WTC11 (cell line): ENCODE measurements at regions not wholly inside any gene's neighbourhood (a gene's known extent, or its start where the extent isn't known, plus 50 kb on each side); places are given as distances from the start of the nearest gene placed in this dataset.

Experiments used
- ATAC-seq: fragments of 200-7000 bp; cut with Tn5 transposase; 2 replicates; pipeline ENCODE4 v1.10.0; 2021; ENCODE audit warnings: mild to moderate bottlenecking, moderate library complexity
- CTCF ChIA-PET: fragments of 300-600 bp; sonication (Branson Sonifier 250); formaldehyde crosslinking; loops from one replicate; lab custom pipeline; 2021; ENCODE audit warnings: antibody characterized with exemption; lab: Charles Lee
- POLR2A ChIA-PET: fragments of 350-600 bp; sonication (Branson Sonifier 250); formaldehyde crosslinking; loops from one replicate; lab custom pipeline; 2021; ENCODE audit warnings: antibody characterized with exemption; lab: Charles Lee
- DNase-seq: peaks from one replicate; pipeline ENCODE4 v3.0.0; 2021; ENCODE audit warnings: low spot score
- H3K27ac Mint-ChIP-seq: 2 replicates; pipeline ENCODE4 v1.8.0; 2021; ENCODE audit warnings: mixed read lengths
- H3K27me3 Mint-ChIP-seq: 2 replicates; pipeline ENCODE4 v1.8.0; 2021; ENCODE audit warnings: low read depth, mild to moderate bottlenecking, moderate library complexity, mixed read lengths
- H3K36me3 Mint-ChIP-seq: 2 replicates; pipeline ENCODE4 v1.8.0; 2021; ENCODE audit warnings: mixed read lengths
- H3K4me1 Mint-ChIP-seq: 2 replicates; pipeline ENCODE4 v1.8.0; 2022; ENCODE audit warnings: mixed read lengths
- H3K4me3 Mint-ChIP-seq: 2 replicates; pipeline ENCODE4 v1.8.0; 2021; ENCODE audit warnings: mild to moderate bottlenecking, moderate library complexity, mixed read lengths
- H3K9me3 Mint-ChIP-seq: 2 replicates; pipeline ENCODE4 v1.8.0; 2021; ENCODE audit warnings: mixed read lengths
- ATF1 ChIP-seq: sonication (generic); formaldehyde crosslinking; IDR thresholded peaks from 2 replicates; pipeline ENCODE4 v1.8.1; 2023; ENCODE audit warnings: mild to moderate bottlenecking, moderate library complexity, missing genetic modification reagents
- GRHL2 ChIP-seq: fragments of 250-450 bp; sonication (Bioruptor Pico); IDR thresholded peaks from 2 replicates; pipeline ENCODE4 v1.8.0; 2022; ENCODE audit warnings: mild to moderate bottlenecking, moderate library complexity; ENCODE audit not compliant: insufficient replicate concordance, severe bottlenecking
- MXD4 ChIP-seq: fragments of 250-450 bp; sonication (Bioruptor Pico); IDR thresholded peaks from 2 replicates; pipeline ENCODE4 v1.8.0; 2021; ENCODE audit warnings: mild to moderate bottlenecking, moderate library complexity, borderline replicate concordance
- NFATC4 ChIP-seq: fragments of 250-450 bp; sonication (Bioruptor Pico); IDR thresholded peaks from 2 replicates; pipeline ENCODE4 v1.9.0; 2021; ENCODE audit warnings: mild to moderate bottlenecking
- NFE2L1 ChIP-seq: sonication (generic); formaldehyde crosslinking; IDR thresholded peaks from 2 replicates; pipeline ENCODE4 v1.8.1; 2023; ENCODE audit warnings: missing genetic modification reagents
- NFYB ChIP-seq: sonication (generic); formaldehyde crosslinking; conservative IDR thresholded peaks from 2 replicates; pipeline ENCODE4 v1.8.0; 2022; ENCODE audit warnings: low read depth, missing genetic modification reagents
- NR2C2 ChIP-seq: sonication (generic); formaldehyde crosslinking; IDR thresholded peaks from 2 replicates; pipeline ENCODE4 v1.8.0; 2022; ENCODE audit warnings: mild to moderate bottlenecking, missing genetic modification reagents
- RORB ChIP-seq: fragments of 250-450 bp; sonication (Bioruptor Pico); IDR thresholded peaks from 2 replicates; pipeline ENCODE4 v1.9.0; 2021; ENCODE audit warnings: mild to moderate bottlenecking
- TEAD1 ChIP-seq: sonication (generic); formaldehyde crosslinking; IDR thresholded peaks from 2 replicates; pipeline ENCODE4 v1.8.0; 2022; ENCODE audit warnings: mild to moderate bottlenecking, missing genetic modification reagents
- TEAD4 ChIP-seq: sonication (generic); formaldehyde crosslinking; IDR thresholded peaks from 2 replicates; pipeline ENCODE4 v1.8.0; 2022; ENCODE audit warnings: mild to moderate bottlenecking, missing genetic modification reagents
- ZNF219 ChIP-seq: sonication (generic); formaldehyde crosslinking; IDR thresholded peaks from 2 replicates; pipeline ENCODE4 v1.8.0; 2023; ENCODE audit warnings: missing genetic modification reagents, mild to moderate bottlenecking, borderline replicate concordance
- ZNF263 ChIP-seq: sonication (generic); formaldehyde crosslinking; IDR thresholded peaks from 2 replicates; pipeline ENCODE4 v1.8.1; 2022; ENCODE audit warnings: low read depth, mild to moderate bottlenecking, moderate library complexity, missing genetic modification reagents
- ZNF396 ChIP-seq: fragments of 250-450 bp; sonication (Bioruptor Pico); IDR thresholded peaks from 2 replicates; pipeline ENCODE4 v1.8.0; 2021; ENCODE audit warnings: mild to moderate bottlenecking, moderate library complexity, borderline replicate concordance
- TF ChIP-seq, protein P1 (sequence below): fragments of 200-600 bp; IDR thresholded peaks from 2 replicates; pipeline ENCODE4 v1.8.0; 2022; ENCODE audit warnings: antibody characterized with exemption
- TF ChIP-seq, protein P2 (sequence below): fragments of 250-450 bp; sonication (Bioruptor Pico); IDR thresholded peaks from 2 replicates; pipeline ENCODE4 v1.9.0; 2021; ENCODE audit warnings: moderate library complexity, mild to moderate bottlenecking, inconsistent platforms, borderline replicate concordance
- TF ChIP-seq, protein P3 (sequence below): fragments of 250-450 bp; sonication (Bioruptor Pico); IDR thresholded peaks from 2 replicates; pipeline ENCODE4 v1.9.0; 2021; ENCODE audit warnings: mild to moderate bottlenecking

DNA sequence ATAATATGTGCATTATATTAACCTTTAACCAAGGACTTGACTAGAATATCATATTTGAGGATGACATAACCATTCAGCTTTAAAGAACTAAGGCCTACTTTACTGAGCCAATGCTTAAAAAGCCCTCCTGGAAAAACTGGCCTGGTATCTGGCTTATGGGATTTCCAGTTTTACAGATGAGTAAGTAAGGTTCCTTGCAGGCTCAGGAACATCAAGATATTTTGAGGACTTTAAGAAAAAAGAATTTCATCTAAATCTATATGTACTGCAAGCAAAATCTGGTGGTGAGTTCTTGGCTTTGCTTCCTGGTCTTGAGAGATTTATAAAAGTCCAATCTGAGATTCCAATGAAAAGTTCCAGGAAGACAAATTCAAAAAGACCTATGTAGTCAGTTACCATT lies 417.0 kb upstream of the NRXN1 start:
- Mint-ChIP-seq H3K27ac (no peak overlapping the region), H3K4me1 (no peaks in the 10 kb centered on the region)
- TF ChIP-seq TEAD4 (CRISPR knock-in tag) = no peak
- TF ChIP-seq ZNF396 = no peak
- no peak for TF ChIP-seq NFYB (CRISPR knock-in tag)
- TF ChIP-seq ZNF219 (CRISPR knock-in tag) = no peak
- no peak for TF ChIP-seq RORB (CRISPR knock-in tag)
- TF ChIP-seq ZNF263 (CRISPR knock-in tag) = no peak
- TF ChIP-seq, all 79 proteins: peak for 0
- ATAC-seq = no peak
- no peak overlapping the region for H3K4me3 Mint-ChIP-seq
- DNase-seq = no peak
- H3K36me3 Mint-ChIP-seq = peaks cover 19% of the 10 kb centered on the region
- H3K27me3 Mint-ChIP-seq = no peaks in the 10 kb centered on the region
- H3K9me3 Mint-ChIP-seq = peaks cover 37% of the 10 kb centered on the region
- ChIA-PET CTCF (no interaction called here), POLR2A (no interaction called here)

DNA sequence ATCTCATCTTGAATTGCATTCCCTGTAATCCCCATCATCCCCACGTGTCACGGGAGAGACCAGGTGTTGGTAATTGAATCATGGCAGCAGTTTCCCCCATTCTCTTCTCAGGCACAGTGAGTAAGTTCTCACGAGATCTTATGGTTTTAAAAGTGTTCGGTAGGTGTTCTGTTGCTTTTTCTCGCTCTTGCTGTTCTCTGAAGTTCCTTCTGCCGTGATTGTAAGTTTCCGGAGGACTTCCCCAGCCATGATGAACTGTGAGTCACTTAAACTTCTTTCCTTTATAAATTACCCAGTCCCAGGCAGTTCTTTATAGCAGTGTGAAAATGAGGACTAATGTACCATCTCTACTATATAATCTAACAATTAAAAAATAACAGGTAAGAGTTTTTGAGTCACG lies 409.9 kb upstream of the NRXN1 start:
- no peak overlapping the region for H3K4me3 Mint-ChIP-seq
- no peak for DNase-seq
- CTCF ChIA-PET = no interaction called here

DNA sequence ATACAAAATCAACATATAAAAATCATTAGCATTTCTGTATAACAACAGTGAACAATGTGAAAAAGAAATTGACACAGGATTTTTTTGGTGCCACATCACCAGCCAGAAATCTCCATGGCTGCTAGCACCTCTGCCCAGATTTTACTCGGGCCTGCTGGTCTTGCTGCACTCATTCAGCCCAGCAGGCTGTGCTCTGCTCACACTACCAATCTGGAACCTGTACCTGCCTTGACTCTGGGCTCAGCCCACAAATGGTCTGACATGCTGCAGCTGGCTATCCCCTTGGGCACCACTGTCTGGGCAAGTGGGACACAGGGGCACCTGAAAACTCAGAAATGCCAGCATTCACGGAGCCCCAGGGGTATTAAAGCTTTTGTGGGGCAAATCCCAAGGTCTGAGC lies 392.5 kb upstream of the NRXN1 start:
- no peak overlapping the region for H3K4me3 Mint-ChIP-seq
- H3K36me3 Mint-ChIP-seq = peaks cover 12% of the 10 kb centered on the region
- TF ChIP-seq NR2C2 (CRISPR knock-in tag) = no peak
- TF ChIP-seq, protein P1, sequence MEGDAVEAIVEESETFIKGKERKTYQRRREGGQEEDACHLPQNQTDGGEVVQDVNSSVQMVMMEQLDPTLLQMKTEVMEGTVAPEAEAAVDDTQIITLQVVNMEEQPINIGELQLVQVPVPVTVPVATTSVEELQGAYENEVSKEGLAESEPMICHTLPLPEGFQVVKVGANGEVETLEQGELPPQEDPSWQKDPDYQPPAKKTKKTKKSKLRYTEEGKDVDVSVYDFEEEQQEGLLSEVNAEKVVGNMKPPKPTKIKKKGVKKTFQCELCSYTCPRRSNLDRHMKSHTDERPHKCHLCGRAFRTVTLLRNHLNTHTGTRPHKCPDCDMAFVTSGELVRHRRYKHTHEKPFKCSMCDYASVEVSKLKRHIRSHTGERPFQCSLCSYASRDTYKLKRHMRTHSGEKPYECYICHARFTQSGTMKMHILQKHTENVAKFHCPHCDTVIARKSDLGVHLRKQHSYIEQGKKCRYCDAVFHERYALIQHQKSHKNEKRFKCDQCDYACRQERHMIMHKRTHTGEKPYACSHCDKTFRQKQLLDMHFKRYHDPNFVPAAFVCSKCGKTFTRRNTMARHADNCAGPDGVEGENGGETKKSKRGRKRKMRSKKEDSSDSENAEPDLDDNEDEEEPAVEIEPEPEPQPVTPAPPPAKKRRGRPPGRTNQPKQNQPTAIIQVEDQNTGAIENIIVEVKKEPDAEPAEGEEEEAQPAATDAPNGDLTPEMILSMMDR = 0 out of 2 replicates have a peak, but pooled peaks have one; percentile 16
- no peak for TF ChIP-seq ZNF219 (CRISPR knock-in tag)
- no peaks in the 10 kb centered on the region; the same call in 1 of the 2 replicates for H3K27me3 Mint-ChIP-seq
- ATAC-seq (peak; percentile 100), DNase-seq (peak; percentile 56)
- peaks cover 19% of the 10 kb centered on the region for H3K9me3 Mint-ChIP-seq
- H3K27ac Mint-ChIP-seq = no peak overlapping the region
- ChIA-PET CTCF (interaction anchor here (0.8 to 1.9 kb wide), 6 partner anchors 15 to 895 kb away, joined by 3 to 8 read pairs (median 4); no protein-coding TSS in a partner anchor), POLR2A (no interaction called here)
- 0 out of 2 replicates have a peak, but pooled peaks cover 4% of the 10 kb centered on the region for H3K4me1 Mint-ChIP-seq

More for the DNA sequence above, 409.9 kb upstream of the NRXN1 start:
- TF ChIP-seq NFE2L1 (CRISPR knock-in tag) (no peak), TEAD1 (CRISPR knock-in tag) (no peak), GRHL2 (CRISPR knock-in tag) (no peak), NFATC4 (no peak), MXD4 (CRISPR knock-in tag) (no peak), NR2C2 (CRISPR knock-in tag) (no peak), ATF1 (CRISPR knock-in tag) (no peak)
- TF ChIP-seq, protein P2, sequence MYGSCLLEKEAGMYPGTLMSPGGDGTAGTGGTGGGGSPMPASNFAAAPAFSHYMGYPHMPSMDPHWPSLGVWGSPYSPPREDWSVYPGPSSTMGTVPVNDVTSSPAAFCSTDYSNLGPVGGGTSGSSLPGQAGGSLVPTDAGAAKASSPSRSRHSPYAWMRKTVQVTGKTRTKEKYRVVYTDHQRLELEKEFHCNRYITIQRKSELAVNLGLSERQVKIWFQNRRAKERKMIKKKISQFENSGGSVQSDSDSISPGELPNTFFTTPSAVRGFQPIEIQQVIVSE (CRISPR knock-in tag) = no peak
- Mint-ChIP-seq H3K9me3 (peaks cover 8% of the 10 kb centered on the region), H3K27ac (no peak overlapping the region), H3K4me1 (no peaks in the 10 kb centered on the region), H3K27me3 (no peaks in the 10 kb centered on the region), H3K36me3 (peaks cover 3% of the 10 kb centered on the region; the same call in 1 of the 2 replicates)
- ATAC-seq = no peak
- POLR2A ChIA-PET = no interaction called here

DNA sequence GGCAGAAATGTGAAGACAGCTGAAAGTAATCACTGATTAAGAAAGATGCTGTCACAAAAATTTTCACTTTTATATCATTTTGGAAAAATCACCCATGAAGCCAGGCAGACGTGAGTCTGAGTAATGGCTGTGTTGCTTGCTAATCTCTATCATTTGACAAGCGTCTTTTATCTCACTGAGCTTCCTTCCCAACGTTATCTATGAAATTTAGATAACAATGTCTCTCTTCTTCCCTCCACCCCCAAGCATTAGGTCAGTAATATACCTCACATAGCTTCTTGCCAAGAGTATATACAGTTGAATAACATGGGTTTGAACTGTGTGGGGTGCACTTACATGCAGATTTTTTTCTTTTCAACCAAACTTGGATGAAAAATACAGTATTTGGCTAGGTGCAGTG lies 388.6 kb upstream of the NRXN1 start:
- H3K4me1 Mint-ChIP-seq = 0 out of 2 replicates have a peak, but pooled peaks cover 4% of the 10 kb centered on the region
- H3K27me3 Mint-ChIP-seq = no peaks in the 10 kb centered on the region
- DNase-seq (no peak), ATAC-seq (no peak)
- ChIA-PET CTCF (no interaction called here), POLR2A (no interaction called here)
- peaks cover 1% of the 10 kb centered on the region; the same call in 1 of the 2 replicates for H3K9me3 Mint-ChIP-seq
- no peak overlapping the region for H3K4me3 Mint-ChIP-seq
- no peak overlapping the region for H3K27ac Mint-ChIP-seq
- no peak for TF ChIP-seq TEAD1 (CRISPR knock-in tag)
- TF ChIP-seq, protein P3, sequence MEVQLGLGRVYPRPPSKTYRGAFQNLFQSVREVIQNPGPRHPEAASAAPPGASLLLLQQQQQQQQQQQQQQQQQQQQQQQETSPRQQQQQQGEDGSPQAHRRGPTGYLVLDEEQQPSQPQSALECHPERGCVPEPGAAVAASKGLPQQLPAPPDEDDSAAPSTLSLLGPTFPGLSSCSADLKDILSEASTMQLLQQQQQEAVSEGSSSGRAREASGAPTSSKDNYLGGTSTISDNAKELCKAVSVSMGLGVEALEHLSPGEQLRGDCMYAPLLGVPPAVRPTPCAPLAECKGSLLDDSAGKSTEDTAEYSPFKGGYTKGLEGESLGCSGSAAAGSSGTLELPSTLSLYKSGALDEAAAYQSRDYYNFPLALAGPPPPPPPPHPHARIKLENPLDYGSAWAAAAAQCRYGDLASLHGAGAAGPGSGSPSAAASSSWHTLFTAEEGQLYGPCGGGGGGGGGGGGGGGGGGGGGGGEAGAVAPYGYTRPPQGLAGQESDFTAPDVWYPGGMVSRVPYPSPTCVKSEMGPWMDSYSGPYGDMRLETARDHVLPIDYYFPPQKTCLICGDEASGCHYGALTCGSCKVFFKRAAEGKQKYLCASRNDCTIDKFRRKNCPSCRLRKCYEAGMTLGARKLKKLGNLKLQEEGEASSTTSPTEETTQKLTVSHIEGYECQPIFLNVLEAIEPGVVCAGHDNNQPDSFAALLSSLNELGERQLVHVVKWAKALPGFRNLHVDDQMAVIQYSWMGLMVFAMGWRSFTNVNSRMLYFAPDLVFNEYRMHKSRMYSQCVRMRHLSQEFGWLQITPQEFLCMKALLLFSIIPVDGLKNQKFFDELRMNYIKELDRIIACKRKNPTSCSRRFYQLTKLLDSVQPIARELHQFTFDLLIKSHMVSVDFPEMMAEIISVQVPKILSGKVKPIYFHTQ (CRISPR knock-in tag) = no peak
- H3K36me3 Mint-ChIP-seq = no peaks in the 10 kb centered on the region
